HG02852 (cell line): ENCODE measurements at regions not wholly inside any gene's neighbourhood (a gene's known extent, or its start where the extent isn't known, plus 50 kb on each side); places are given as distances from the start of the nearest gene placed in this dataset.
"Not testable (repeated sequence)": the region's sequence is repeated elsewhere in the genome, so short reads cannot be mapped to it uniquely, and the experiment has no call there.

Source experiments
- ATAC-seq: cut with Tn5 transposase; IDR thresholded peaks from one replicate; pipeline ENCODE4 v1.9.1; 2021; ENCODE audit warnings: mild to moderate bottlenecking, moderate library complexity; ENCODE audit not compliant: unreplicated experiment

- no peak for ATAC-seq
These were observed 1764.1 kb upstream of the CELF4 start for GRCh38 chr18:39329496-39330275.

DNA sequence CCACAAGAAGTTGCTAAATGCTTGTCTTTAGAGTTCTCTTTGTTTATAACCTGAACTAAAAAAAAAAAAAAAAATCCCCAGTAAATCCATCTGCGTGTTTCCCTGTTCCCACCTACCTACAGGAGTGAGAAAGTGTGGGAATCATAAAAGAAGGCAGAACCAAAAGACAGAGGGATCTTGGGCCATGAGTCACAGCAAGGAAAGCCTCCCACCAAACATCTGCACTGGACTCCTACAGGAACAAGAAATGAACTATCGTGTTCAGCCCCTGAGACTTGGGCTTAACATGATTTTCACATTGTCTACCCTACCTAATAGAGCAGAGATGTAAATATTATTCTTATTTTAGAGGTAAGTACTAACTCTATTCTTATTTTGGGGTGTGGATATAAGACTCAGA, 1761.2 kb upstream of the CELF4 start:
- ATAC-seq, result no peak

- ATAC-seq, result no peak
These were observed 1760.4 kb upstream of the CELF4 start for GRCh38 chr18:39325973-39326372.

GRCh38 chr18:39319141-39319540, 1753.5 kb upstream of the CELF4 start:
- ATAC-seq, result no peak

DNA sequence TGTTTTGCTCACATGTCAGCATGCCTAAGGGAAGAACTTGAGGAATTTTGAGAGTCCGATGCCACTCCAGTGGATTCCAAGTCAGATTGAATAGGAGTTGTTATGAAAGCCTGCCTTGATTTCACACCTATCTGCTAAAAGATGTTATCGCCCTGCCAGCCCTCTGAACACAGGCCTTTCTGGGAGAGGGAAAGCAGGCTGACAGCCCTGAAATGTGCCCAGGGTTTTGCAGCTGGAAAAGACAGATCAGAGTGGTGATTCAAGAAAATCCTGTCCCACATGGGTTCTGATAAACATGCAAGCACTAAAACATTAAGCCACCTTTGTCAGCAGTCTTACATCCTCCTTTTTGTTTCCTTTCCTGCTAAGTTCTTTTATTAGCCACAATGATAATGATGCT, 1752.9 kb upstream of the CELF4 start:
- ATAC-seq, result no peak

- peak; percentile 95 for ATAC-seq
These were observed 1752.4 kb upstream of the CELF4 start for GRCh38 chr18:39318008-39318407.

GRCh38 chr18:39314595-39314994, 1749.0 kb upstream of the CELF4 start:
- no peak for ATAC-seq

GRCh38 chr18:39313992-39314391, 1748.4 kb upstream of the CELF4 start:
- ATAC-seq, result no peak

DNA sequence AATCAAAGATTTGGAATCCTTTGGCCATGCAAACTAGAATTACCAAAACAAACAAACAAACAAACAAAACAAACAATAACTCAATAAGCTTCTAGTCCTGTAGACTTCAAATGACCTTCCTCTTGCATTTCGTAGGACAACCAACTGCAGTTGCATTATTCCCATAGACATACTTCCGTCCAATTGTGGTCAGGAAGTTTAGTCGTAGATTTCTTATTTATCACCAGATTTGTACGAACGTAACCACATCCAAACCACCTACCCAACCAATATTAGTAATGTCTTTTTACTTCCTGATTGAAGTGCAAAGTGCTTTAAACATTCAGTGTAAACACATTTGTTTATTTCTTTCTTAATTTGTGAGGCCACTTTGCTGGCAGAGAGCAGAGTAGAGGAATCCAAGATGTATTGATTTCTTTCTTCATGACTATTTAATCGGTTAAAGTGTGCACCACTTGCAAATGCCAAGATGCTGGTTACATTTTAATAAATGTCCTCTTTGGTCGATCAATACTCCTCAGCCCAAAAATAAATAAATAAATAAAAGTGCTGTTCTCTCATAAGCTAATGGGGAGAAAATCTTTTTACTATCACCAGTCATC, 1745.6 kb upstream of the CELF4 start:
- ATAC-seq, result no peak

GRCh38 chr18:39308931-39309521, 1743.4 kb upstream of the CELF4 start:
- not testable (repeated sequence) for ATAC-seq

DNA sequence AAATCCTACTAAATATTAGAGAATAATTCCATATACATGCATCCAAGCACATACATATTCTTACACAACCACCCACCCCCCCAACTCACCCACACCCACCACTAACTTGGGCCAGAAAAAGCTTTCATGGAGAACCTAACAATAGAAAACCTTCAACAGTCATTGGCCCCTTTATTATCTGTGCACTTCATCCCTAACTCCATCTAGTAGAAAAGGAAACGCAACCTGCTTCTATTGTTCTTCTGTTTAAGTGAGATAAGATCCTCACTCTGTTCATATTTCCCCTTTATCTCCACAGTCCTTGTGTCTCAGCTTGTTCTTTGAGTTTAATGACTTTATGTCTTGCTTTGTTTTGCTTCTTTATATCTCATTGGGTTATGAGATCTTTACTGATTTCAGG, 1740.2 kb upstream of the CELF4 start:
- ATAC-seq, result no peak

DNA sequence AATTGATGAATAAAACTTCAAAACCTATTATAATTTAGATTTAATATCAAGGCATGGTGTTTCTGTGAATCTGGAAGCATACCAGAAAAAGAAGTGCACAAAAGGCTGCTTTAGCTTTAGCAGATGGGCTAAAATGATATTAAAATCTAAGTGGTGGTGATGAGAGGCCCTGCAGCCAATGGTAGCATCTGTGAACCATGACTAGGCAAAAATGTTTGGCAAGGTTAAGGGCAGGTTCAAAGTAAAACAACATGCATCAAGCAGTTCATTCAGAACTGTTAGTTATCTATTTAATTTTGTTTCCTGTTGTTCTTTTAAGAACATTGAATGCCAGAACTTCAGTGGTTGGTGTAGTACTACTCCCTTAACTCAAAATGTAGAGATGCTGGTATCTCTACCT, 1736.9 kb upstream of the CELF4 start:
- no peak for ATAC-seq

- no peak for ATAC-seq
These were observed 1733.6 kb upstream of the CELF4 start for GRCh38 chr18:39299152-39299551.

DNA sequence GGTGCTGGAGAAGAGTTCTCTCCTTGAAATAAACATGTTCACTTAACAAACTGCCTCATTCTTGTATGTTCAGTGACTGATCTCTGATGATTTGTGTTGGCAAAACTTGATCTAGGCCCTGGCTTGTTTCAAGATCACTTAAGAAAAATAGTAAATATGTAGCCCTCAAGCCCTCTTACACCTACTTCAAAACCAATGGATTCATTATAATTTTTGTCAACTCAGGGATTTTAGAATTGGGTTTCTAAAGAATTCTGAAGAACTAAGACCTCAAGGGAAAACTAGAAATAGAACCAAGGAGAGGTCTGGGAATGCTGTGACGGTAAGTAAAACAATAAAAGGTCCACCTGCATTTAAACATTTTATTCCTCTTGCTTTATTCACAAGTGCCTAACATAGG, 1731.6 kb upstream of the CELF4 start:
- ATAC-seq, result no peak

GRCh38 chr18:39296293-39296888, 1730.8 kb upstream of the CELF4 start:
- ATAC-seq, result no peak

- ATAC-seq, result no peak
These were observed 1711.2 kb upstream of the CELF4 start for GRCh38 chr18:39276764-39277163.

GRCh38 chr18:39274535-39274934, 1708.9 kb upstream of the CELF4 start:
- ATAC-seq, result no peak

- ATAC-seq, result no peak
These were observed 1706.6 kb upstream of the CELF4 start for GRCh38 chr18:39272230-39272629.

DNA sequence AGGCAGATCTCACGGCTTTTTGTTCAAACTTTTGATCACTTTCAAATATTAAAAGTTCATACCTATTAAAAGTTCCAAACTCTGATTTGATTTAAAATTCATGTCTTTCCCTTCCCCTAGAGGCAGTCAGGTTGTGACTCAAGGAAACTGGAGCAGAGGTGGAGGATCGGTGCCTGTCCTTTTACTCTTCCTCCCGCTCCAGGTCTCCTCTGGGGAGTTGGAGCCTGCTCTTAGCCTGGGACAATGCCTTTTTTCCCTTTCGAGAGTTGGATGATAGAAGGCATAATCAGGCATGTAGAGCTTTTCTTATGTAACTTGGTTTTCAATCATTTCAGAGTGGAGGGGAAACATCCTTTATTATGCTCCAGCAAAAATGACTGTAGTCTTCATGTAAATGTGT, 1706.1 kb upstream of the CELF4 start:
- no peak for ATAC-seq

GRCh38 chr18:39260565-39260964, 1695.0 kb upstream of the CELF4 start:
- ATAC-seq, result no peak

- ATAC-seq, result no peak
These were observed 1694.1 kb upstream of the CELF4 start for GRCh38 chr18:39259736-39260135.

DNA sequence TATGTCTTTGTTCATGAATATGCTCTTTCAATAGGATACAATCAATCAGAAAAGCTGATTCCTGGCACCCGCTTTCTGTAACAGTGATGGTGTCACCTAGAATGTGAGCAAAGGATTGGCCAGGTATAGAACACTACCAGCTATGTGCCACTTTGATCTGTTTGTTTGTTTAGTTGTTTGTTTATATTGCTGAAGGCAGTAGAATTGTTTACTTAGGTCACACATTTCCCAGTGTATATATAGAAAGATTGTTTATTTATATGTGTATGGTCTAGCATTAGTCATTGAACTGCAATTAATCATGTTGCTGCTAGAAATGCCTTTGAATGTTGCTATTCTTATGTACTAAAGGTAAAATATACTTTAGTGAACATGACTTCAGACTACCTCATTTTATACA, 1678.6 kb upstream of the CELF4 start:
- ATAC-seq, result no peak
